SK-N-SH (cell line): ENCODE measurements at regions not wholly inside any gene's neighbourhood (a gene's known extent, or its start where the extent isn't known, plus 50 kb on each side); places are given as distances from the start of the nearest gene placed in this dataset.

Experiments
- FOSL2 ChIP-seq: IDR thresholded peaks from 2 replicates; pipeline ENCODE4 v1.4.0; 2012; ENCODE audit warnings: low read depth, mild to moderate bottlenecking, moderate library complexity, borderline replicate concordance
- GABPA ChIP-seq: IDR thresholded peaks from 2 replicates; pipeline ENCODE4 v1.4.0; 2012; ENCODE audit warnings: low read depth, mild to moderate bottlenecking
- MAX ChIP-seq: IDR thresholded peaks from 2 replicates; pipeline ENCODE4 v1.4.0; 2012; ENCODE audit warnings: low read depth
- POLR2AphosphoS5 ChIP-seq: IDR thresholded peaks from 2 replicates; pipeline ENCODE4 v1.6.1; 2012; ENCODE audit warnings: low read depth, low read length
- TF ChIP-seq, protein P1 (sequence below): fragments of 200-600 bp; sonication (generic); IDR thresholded peaks from 2 replicates; pipeline ENCODE4 v1.6.1; 2017; ENCODE audit warnings: antibody characterized with exemption, mild to moderate bottlenecking, moderate library complexity

DNA sequence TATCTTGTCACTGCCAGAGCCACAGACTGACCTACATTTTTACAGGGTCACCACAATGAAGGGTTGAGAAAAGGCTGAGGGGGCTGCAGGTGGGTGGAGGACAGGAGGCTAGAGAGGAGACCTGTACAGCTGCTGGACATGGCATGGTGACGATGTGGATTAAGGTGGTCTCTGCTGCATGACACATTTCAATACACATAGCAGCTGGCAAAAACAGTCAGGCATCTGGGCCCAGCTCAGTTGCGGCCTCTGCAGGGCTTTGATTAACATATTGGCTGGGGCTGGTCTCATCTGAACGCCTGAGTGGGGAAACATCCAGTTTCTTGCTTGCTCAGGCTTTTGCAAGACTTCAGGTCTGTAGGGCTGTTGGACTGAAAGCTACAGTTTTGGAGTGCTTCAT, 265.4 kb upstream of the FOXF1 start:
- TF ChIP-seq GABPA (no peak), MAX (no peak), POLR2AphosphoS5 (no peak), FOSL2 (no peak)
- TF ChIP-seq, protein P1, sequence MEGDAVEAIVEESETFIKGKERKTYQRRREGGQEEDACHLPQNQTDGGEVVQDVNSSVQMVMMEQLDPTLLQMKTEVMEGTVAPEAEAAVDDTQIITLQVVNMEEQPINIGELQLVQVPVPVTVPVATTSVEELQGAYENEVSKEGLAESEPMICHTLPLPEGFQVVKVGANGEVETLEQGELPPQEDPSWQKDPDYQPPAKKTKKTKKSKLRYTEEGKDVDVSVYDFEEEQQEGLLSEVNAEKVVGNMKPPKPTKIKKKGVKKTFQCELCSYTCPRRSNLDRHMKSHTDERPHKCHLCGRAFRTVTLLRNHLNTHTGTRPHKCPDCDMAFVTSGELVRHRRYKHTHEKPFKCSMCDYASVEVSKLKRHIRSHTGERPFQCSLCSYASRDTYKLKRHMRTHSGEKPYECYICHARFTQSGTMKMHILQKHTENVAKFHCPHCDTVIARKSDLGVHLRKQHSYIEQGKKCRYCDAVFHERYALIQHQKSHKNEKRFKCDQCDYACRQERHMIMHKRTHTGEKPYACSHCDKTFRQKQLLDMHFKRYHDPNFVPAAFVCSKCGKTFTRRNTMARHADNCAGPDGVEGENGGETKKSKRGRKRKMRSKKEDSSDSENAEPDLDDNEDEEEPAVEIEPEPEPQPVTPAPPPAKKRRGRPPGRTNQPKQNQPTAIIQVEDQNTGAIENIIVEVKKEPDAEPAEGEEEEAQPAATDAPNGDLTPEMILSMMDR, result no peak
